ENCODE measurements at regions not wholly inside any gene's neighbourhood (a gene's known extent, or its start where the extent isn't known, plus 50 kb on each side); places are given as distances from the start of the nearest gene placed in this dataset.

- TF ChIP-seq, protein P1, sequence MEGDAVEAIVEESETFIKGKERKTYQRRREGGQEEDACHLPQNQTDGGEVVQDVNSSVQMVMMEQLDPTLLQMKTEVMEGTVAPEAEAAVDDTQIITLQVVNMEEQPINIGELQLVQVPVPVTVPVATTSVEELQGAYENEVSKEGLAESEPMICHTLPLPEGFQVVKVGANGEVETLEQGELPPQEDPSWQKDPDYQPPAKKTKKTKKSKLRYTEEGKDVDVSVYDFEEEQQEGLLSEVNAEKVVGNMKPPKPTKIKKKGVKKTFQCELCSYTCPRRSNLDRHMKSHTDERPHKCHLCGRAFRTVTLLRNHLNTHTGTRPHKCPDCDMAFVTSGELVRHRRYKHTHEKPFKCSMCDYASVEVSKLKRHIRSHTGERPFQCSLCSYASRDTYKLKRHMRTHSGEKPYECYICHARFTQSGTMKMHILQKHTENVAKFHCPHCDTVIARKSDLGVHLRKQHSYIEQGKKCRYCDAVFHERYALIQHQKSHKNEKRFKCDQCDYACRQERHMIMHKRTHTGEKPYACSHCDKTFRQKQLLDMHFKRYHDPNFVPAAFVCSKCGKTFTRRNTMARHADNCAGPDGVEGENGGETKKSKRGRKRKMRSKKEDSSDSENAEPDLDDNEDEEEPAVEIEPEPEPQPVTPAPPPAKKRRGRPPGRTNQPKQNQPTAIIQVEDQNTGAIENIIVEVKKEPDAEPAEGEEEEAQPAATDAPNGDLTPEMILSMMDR (IDR thresholded peaks at IDR 0.05; ENCODE audit: insufficient read depth, low read depth, low read length) = no peak
- TF ChIP-seq EZH2 (IDR thresholded peaks at IDR 0.05; ENCODE audit: insufficient read depth, low read length) = no peak
Observed at GRCh38 chr13:107715496-107715895, 499.8 kb downstream of the LIG4 start.

All from astrocyte (in vitro differentiated cells and primary cell).